ENCODE measurements at regions not wholly inside any gene's neighbourhood (a gene's known extent, or its start where the extent isn't known, plus 50 kb on each side); places are given as distances from the start of the nearest gene placed in this dataset.
"Not testable (repeated sequence)": the region's sequence is repeated elsewhere in the genome, so short reads cannot be mapped to it uniquely, and the experiment has no call there.

DNA sequence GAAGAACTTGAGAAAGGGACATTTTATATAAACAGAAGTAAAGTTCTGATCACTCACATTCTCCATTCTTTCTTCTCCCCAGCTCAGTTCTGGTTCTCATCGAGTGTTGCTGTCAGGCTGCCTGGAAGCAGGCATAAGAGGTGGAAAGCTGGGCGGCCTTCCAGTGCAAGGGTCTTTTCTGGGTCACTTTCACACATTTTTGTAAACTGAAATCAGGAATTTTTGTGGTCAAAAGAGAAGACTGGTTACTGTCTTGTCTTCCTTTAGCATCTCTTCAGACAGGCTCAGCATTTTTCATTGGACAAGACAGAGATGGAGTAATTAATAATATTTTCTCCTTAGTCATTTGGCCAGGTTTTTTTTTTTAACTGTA is 93.7 kb downstream of the CTH start (continued):
- TF ChIP-seq ZNF274 (IDR thresholded peaks at IDR 0.05; ENCODE audit: borderline replicate concordance, low read depth, low read length) = no peak
- no peak for TF ChIP-seq MCM7 (IDR thresholded peaks at IDR 0.05)
- TF ChIP-seq TFAP4 (CRISPR knock-in tag; IDR thresholded peaks at IDR 0.05; ENCODE audit: borderline replicate concordance) = no peak

GRCh38 chr1:70507991-70508390 is 96.9 kb downstream of the CTH start:
- H3K27ac ChIP-seq (ENCODE audit: extremely low read depth, low read depth, low read length); H3K9ac ChIP-seq (ENCODE audit: insufficient read depth in 1 of 2, low read depth in 2 of 2, low read length in 2 of 2); ATAC-seq; in situ Hi-C loops (cut with MboI); H3K36me3 ChIP-seq (ENCODE audit: control insufficient read depth, insufficient read depth, low read length); POLR2A ChIA-PET; H3K9me1 ChIP-seq (ENCODE audit: control insufficient read depth, insufficient read depth, low read length); H3K9me3 ChIP-seq (replicated peaks; ENCODE audit: control insufficient read depth, insufficient read depth, low read depth, low read length); H3K27me3 ChIP-seq (ENCODE audit: control insufficient read depth in 2 of 2, insufficient read depth in 2 of 2, low read length in 2 of 2); H3K79me2 ChIP-seq (ENCODE audit: control insufficient read depth, insufficient read depth, low read length); H3K4me2 ChIP-seq (ENCODE audit: insufficient read depth, low read length); intact Hi-C loops (cut with micrococcal nuclease); DNase-seq (ENCODE audit: extremely low read depth in 1 of 4, low spot score in 3 of 4); H3K4me1 ChIP-seq (replicated peaks in 1 of 2; ENCODE audit: control insufficient read depth in 2 of 2, insufficient read depth in 2 of 2, low read length in 2 of 2); BruUV-seq (replicated peaks); H2AFZ ChIP-seq (ENCODE audit: low read depth, low read length); H4K20me1 ChIP-seq (replicated peaks; ENCODE audit: control insufficient read depth, insufficient read depth, low read length); FAIRE-seq; H3K4me3 ChIP-seq; CTCF ChIA-PET (ENCODE audit: low intra/inter-chr PET ratio): not testable (repeated sequence)
- WGBS (ENCODE audit: insufficient coverage, low coverage, missing lambda C conversion rate) = 34% methylated on average over 3 of the region's 3 CpGs

Measured in K562 (cell line).